ENCODE measurements at regions not wholly inside any gene's neighbourhood (a gene's known extent, or its start where the extent isn't known, plus 50 kb on each side); places are given as distances from the start of the nearest gene placed in this dataset.

DNA sequence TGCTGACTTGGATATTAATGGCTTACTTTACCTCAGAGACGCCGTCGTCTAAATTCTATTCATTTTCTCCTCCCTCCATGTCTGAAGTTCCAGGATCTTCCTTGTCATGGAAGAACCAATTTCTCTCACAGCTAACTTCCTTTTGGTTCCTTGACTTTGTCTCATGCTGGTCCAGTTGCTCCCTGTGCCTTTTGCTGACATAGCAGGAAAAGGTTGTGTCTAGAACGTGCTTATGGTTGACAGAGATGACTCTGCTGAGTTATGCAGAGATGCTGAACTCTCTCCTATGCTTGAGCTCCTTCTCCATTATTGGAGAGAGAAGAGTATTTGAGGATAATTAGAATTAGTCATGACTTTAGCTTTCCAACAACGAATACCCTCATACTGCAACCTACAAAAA lies 1338.9 kb downstream of the MAT2B start:
- TF ChIP-seq, protein P1, sequence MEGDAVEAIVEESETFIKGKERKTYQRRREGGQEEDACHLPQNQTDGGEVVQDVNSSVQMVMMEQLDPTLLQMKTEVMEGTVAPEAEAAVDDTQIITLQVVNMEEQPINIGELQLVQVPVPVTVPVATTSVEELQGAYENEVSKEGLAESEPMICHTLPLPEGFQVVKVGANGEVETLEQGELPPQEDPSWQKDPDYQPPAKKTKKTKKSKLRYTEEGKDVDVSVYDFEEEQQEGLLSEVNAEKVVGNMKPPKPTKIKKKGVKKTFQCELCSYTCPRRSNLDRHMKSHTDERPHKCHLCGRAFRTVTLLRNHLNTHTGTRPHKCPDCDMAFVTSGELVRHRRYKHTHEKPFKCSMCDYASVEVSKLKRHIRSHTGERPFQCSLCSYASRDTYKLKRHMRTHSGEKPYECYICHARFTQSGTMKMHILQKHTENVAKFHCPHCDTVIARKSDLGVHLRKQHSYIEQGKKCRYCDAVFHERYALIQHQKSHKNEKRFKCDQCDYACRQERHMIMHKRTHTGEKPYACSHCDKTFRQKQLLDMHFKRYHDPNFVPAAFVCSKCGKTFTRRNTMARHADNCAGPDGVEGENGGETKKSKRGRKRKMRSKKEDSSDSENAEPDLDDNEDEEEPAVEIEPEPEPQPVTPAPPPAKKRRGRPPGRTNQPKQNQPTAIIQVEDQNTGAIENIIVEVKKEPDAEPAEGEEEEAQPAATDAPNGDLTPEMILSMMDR (IDR thresholded peaks at IDR 0.05 in 4 of 5, conservative IDR thresholded peaks at IDR 0.05 in 1 of 5), result no peak
- TF ChIP-seq POLR2A (IDR thresholded peaks at IDR 0.05), result no peak

Data from gastrocnemius medialis (tissue), 4 donors.